CD4-positive, alpha-beta T cell (primary cell): ENCODE measurements at regions not wholly inside any gene's neighbourhood (a gene's known extent, or its start where the extent isn't known, plus 50 kb on each side); places are given as distances from the start of the nearest gene placed in this dataset.

ENCODE experiments used
- ATAC-seq: fragments of 200-7000 bp; cut with Tn5 transposase; one replicate; pipeline ENCODE4 v1.10.0; 2022; ENCODE audit warnings: mild to moderate bottlenecking; ENCODE audit not compliant: poor library complexity
- CTCF ChIA-PET: fragments of 350-600 bp; sonication (Branson Sonifier 250); formaldehyde crosslinking; loops from one replicate; lab custom pipeline; 2021; ENCODE audit warnings: antibody characterized with exemption, inconsistent platforms; lab: Charles Lee
- POLR2A ChIA-PET: fragments of 350-600 bp; sonication (Branson Sonifier 250); formaldehyde crosslinking; loops from one replicate; lab custom pipeline; 2021; ENCODE audit warnings: antibody characterized with exemption, inconsistent platforms; lab: Charles Lee
- DNase-seq, 14 experiments: peaks; one replicate each; pipeline ENCODE4 v3.0.0-alpha.2; 2013 to 2020; ENCODE audit warnings: mixed read lengths in 2 of 14
- H3K27ac ChIP-seq, 2 donors: one replicate each; pipeline versions ENCODE4 v1.5.1 to v1.7.0; 2013; ENCODE audit warnings: low read length in 2 of 2, low read depth in 1 of 2, mild to moderate bottlenecking in 1 of 2
- H3K27me3 ChIP-seq, 2 experiments: 1 replicate in 1 of 2; 2 replicates in 1 of 2; pipeline versions ENCODE4 v1.6.1 to v1.7.0; 2013; ENCODE audit warnings: low read length in 2 of 2, control low read depth in 1 of 2, mild to moderate bottlenecking in 1 of 2, moderate library complexity in 1 of 2; ENCODE audit not compliant: insufficient read depth in 2 of 2, control insufficient read depth in 1 of 2
- H3K36me3 ChIP-seq: one replicate; pipeline ENCODE4 v1.6.1; 2013; ENCODE audit warnings: low read length, control low read depth; ENCODE audit not compliant: insufficient read depth
- H3K4me1 ChIP-seq: one replicate; pipeline ENCODE4 v1.6.1; 2013; ENCODE audit warnings: low read length, control low read depth; ENCODE audit not compliant: insufficient read depth
- H3K4me3 ChIP-seq: one replicate; pipeline ENCODE4 v1.5.1; 2013; ENCODE audit warnings: mild to moderate bottlenecking, low read length, moderate library complexity
- H3K9me3 ChIP-seq, 2 experiments: 1 replicate in 1 of 2; 2 replicates in 1 of 2; pipeline versions ENCODE4 v1.6.1 to v1.7.0; 2013; ENCODE audit warnings: low read length in 2 of 2, mild to moderate bottlenecking in 2 of 2, control low read depth in 1 of 2, moderate library complexity in 1 of 2; ENCODE audit not compliant: control insufficient read depth in 1 of 2, insufficient read depth in 1 of 2
- H3K27ac Mint-ChIP-seq: one replicate; pipeline ENCODE4 v1.8.0; 2020; ENCODE audit warnings: mixed read lengths
- H3K27me3 Mint-ChIP-seq: one replicate; pipeline ENCODE4 v1.8.0; 2021; ENCODE audit warnings: mixed read lengths
- H3K36me3 Mint-ChIP-seq: one replicate; pipeline ENCODE4 v1.8.0; 2021; ENCODE audit warnings: low read depth, mixed read lengths
- H3K4me1 Mint-ChIP-seq: one replicate; pipeline ENCODE4 v1.8.0; 2021; ENCODE audit warnings: low read depth, mixed read lengths
- H3K4me3 Mint-ChIP-seq: one replicate; pipeline ENCODE4 v1.8.0; 2020; ENCODE audit warnings: mild to moderate bottlenecking, mixed read lengths
- H3K9me3 Mint-ChIP-seq: one replicate; pipeline ENCODE4 v1.8.0; 2020; ENCODE audit warnings: mixed read lengths
- intact Hi-C, 2 experiments: fragments of 100-400 bp; cut with DNase I in 1 of 2; cut with micrococcal nuclease in 1 of 2; formaldehyde crosslinking; loops; one replicate each; pipeline versions ENCODE4 v1.15.1 to v1.9.0; 2023 to 2025; cut with DNase I, micrococcal nuclease
- TF ChIP-seq, protein P1 (sequence below): fragments of 200-600 bp; IDR thresholded peaks from one replicate; pipeline ENCODE4 v1.8.0; 2022; ENCODE audit warnings: antibody characterized with exemption, mild to moderate bottlenecking

DNA sequence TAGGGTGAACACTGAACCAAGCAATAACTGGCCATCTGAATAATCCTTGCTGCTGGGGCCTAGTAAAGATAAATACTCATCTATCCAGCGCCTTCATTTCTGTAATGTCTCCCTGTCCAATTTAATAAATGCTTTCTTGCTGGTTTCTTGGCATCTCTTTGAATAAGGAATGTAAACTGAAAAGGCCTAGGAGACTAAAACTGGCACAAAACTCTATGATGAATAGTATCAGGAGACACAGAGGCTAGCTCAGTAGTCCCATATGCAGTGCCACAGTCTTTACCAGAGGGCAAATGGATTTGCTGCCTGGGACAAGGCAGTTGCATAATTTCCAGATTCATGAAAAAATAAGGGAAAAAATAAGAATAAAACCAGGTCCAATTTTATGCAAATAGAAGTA lies 324.4 kb downstream of the CENPW start:
- TF ChIP-seq, protein P1, sequence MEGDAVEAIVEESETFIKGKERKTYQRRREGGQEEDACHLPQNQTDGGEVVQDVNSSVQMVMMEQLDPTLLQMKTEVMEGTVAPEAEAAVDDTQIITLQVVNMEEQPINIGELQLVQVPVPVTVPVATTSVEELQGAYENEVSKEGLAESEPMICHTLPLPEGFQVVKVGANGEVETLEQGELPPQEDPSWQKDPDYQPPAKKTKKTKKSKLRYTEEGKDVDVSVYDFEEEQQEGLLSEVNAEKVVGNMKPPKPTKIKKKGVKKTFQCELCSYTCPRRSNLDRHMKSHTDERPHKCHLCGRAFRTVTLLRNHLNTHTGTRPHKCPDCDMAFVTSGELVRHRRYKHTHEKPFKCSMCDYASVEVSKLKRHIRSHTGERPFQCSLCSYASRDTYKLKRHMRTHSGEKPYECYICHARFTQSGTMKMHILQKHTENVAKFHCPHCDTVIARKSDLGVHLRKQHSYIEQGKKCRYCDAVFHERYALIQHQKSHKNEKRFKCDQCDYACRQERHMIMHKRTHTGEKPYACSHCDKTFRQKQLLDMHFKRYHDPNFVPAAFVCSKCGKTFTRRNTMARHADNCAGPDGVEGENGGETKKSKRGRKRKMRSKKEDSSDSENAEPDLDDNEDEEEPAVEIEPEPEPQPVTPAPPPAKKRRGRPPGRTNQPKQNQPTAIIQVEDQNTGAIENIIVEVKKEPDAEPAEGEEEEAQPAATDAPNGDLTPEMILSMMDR = no peak

DNA sequence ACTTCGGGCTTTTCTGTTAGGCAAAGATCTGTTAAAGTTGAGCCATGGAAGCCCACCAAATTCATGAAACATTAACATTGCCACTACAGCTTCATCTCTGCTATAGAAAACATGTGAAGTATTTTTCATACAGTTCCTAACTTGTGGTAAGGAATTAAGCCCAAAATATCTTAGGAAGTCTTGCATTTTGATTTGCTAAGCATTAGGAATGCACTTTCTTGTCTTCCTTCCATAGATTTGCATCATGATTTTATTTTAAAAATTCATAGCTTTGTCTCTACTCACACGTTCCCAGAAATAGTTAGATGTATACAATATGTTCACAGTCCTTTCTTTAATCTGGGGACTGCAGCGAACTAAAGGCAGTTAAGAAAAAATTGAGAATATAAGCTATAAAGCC lies 325.6 kb downstream of the CENPW start:
- no peak for ATAC-seq
- H3K9me3 Mint-ChIP-seq = no peaks in the 10 kb centered on the region
- no peaks in the 10 kb centered on the region for H3K9me3 ChIP-seq
- no peaks in the 10 kb centered on the region for H3K27me3 Mint-ChIP-seq
- no peaks in the 10 kb centered on the region for H3K4me1 Mint-ChIP-seq
- H3K27me3 ChIP-seq = no peaks in the 10 kb centered on the region
- H3K36me3 Mint-ChIP-seq = no peaks in the 10 kb centered on the region
- intact Hi-C loops = no loop called here
- ChIA-PET CTCF (no interaction called here), POLR2A (no interaction called here)
- H3K4me1 ChIP-seq = no peaks in the 10 kb centered on the region
- DNase-seq = no peak
- H3K36me3 ChIP-seq = no peaks in the 10 kb centered on the region
- no peak overlapping the region for H3K4me3 Mint-ChIP-seq
- no peak overlapping the region for H3K27ac Mint-ChIP-seq
- TF ChIP-seq, protein P1 = no peak
- no peak overlapping the region for H3K27ac ChIP-seq
- H3K4me3 ChIP-seq = no peak overlapping the region

More for the DNA sequence above, 324.4 kb downstream of the CENPW start:
- no peaks in the 10 kb centered on the region for H3K36me3 Mint-ChIP-seq
- DNase-seq = no peak
- CTCF ChIA-PET = no interaction called here
- no peaks in the 10 kb centered on the region for H3K27me3 Mint-ChIP-seq
- Histone ChIP-seq H3K36me3 (no peaks in the 10 kb centered on the region), H3K4me1 (no peaks in the 10 kb centered on the region), H3K27ac (no peak overlapping the region), H3K27me3 (no peaks in the 10 kb centered on the region), H3K4me3 (no peak overlapping the region), H3K9me3 (no peaks in the 10 kb centered on the region)
- intact Hi-C loops = no loop called here
- no peak for ATAC-seq
- no peaks in the 10 kb centered on the region for H3K9me3 Mint-ChIP-seq
- no peaks in the 10 kb centered on the region for H3K4me1 Mint-ChIP-seq
- POLR2A ChIA-PET = no interaction called here
- H3K27ac Mint-ChIP-seq = no peak overlapping the region
- H3K4me3 Mint-ChIP-seq = no peak overlapping the region

DNA sequence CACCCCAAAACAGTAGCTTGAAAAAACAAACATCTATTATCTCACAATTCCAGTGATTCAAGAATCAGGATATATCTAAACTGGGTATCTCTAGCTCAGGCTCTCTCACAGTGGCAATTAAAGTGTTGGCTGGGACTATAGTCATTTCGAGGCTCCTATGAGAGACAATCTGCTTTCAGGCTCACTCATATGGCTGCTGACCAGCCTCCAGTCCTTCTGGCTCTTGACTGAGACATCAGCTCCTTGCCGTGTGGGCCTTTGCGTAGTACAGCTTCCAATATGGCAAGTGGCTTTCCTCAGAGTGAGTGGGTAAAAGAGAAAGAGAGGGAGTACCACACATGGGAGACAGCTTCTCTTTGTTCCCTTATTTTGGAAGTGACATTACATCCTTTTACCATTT lies 327.2 kb downstream of the CENPW start:
- Mint-ChIP-seq H3K27ac (no peak overlapping the region), H3K9me3 (no peaks in the 10 kb centered on the region), H3K27me3 (no peaks in the 10 kb centered on the region), H3K4me1 (no peaks in the 10 kb centered on the region), H3K4me3 (no peak overlapping the region), H3K36me3 (no peaks in the 10 kb centered on the region)
- ATAC-seq (no peak), DNase-seq (no peak)
- intact Hi-C loops = no loop called here
- POLR2A ChIA-PET = no interaction called here
- Histone ChIP-seq H3K36me3 (no peaks in the 10 kb centered on the region), H3K4me1 (no peaks in the 10 kb centered on the region), H3K27me3 (no peaks in the 10 kb centered on the region), H3K4me3 (no peak overlapping the region), H3K9me3 (peaks cover 0 to 5% of the 10 kb centered on the region in 2 experiments), H3K27ac (no peak overlapping the region)
- CTCF ChIA-PET = no interaction called here
- TF ChIP-seq, protein P1 = no peak
